Panc1 (cell line): ENCODE measurements at regions not wholly inside any gene's neighbourhood (a gene's known extent, or its start where the extent isn't known, plus 50 kb on each side); places are given as distances from the start of the nearest gene placed in this dataset.

Experiments used
- ATAC-seq: fragments of 200-7000 bp; cut with Tn5 transposase; 2 replicates; pipeline ENCODE4 v1.9.1; 2020; ENCODE audit warnings: mild to moderate bottlenecking, moderate library complexity
- BruUV-seq: library from RNA; stranded (reverse); fragments of 400-500 nt; replicated peaks from 2 replicates; lab custom pipeline; 2021; lab: Mats Ljungman, UMichigan
- CTCF ChIA-PET: fragments of 300-600 bp; sonication (Branson Sonifier 250); formaldehyde crosslinking; loops from one replicate; lab custom pipeline; 2022; ENCODE audit warnings: antibody characterized with exemption; lab: Charles Lee
- POLR2A ChIA-PET: fragments of 300-600 bp; sonication (Branson Sonifier 250); formaldehyde crosslinking; loops from one replicate; lab custom pipeline; 2022; ENCODE audit warnings: antibody characterized with exemption; lab: Charles Lee
- DNase-seq: peaks from one replicate; pipeline ENCODE4 v3.0.0-alpha.2; 2010; ENCODE audit warnings: low read depth, low spot score
- H3K27ac ChIP-seq: 2 replicates; pipeline ENCODE4 v1.5.1; 2011; ENCODE audit warnings: mild to moderate bottlenecking, low read length, inconsistent platforms
- H3K27me3 ChIP-seq: fragments of 200-500 bp; sonication (Bioruptor generic); 2 replicates; pipeline ENCODE4 v1.6.0; 2014; ENCODE audit warnings: low read length, inconsistent platforms; ENCODE audit not compliant: control insufficient read depth, insufficient read depth
- H3K36me3 ChIP-seq: fragments of 200-500 bp; sonication (Bioruptor generic); 2 replicates; pipeline ENCODE4 v1.5.1; 2014; ENCODE audit warnings: inconsistent platforms, mild to moderate bottlenecking, low read length, moderate library complexity; ENCODE audit not compliant: control insufficient read depth, insufficient read depth
- H3K4me1 ChIP-seq: 2 replicates; pipeline ENCODE4 v1.5.1; 2011; ENCODE audit warnings: inconsistent platforms, mild to moderate bottlenecking, low read length, moderate library complexity; ENCODE audit not compliant: control insufficient read depth, insufficient read depth
- H3K4me3 ChIP-seq, 2 experiments: 2 replicates each; pipeline ENCODE4 v1.5.1; 2011 to 2012; ENCODE audit warnings: low read depth in 2 of 2, low read length in 2 of 2, mild to moderate bottlenecking in 2 of 2, inconsistent platforms in 1 of 2, moderate library complexity in 1 of 2
- H3K9me3 ChIP-seq: fragments of 200-500 bp; sonication (Bioruptor generic); 2 replicates; pipeline ENCODE4 v1.5.1; 2014; ENCODE audit warnings: low read depth, mild to moderate bottlenecking, inconsistent platforms, low read length, moderate library complexity; ENCODE audit not compliant: control insufficient read depth, insufficient read depth
- POLR2AphosphoS5 ChIP-seq: IDR thresholded peaks from 2 replicates; pipeline ENCODE4 v1.6.1; 2012; ENCODE audit warnings: mild to moderate bottlenecking, low read depth, low read length, moderate library complexity
- REST ChIP-seq, 2 experiments: IDR thresholded peaks; 2 replicates each; pipeline ENCODE4 v1.6.1; 2011 to 2012; ENCODE audit warnings: low read depth in 2 of 2, control low read depth in 1 of 2, low read length in 1 of 2, mild to moderate bottlenecking in 1 of 2, moderate library complexity in 1 of 2; ENCODE audit not compliant: insufficient read depth in 1 of 2
- SIN3A ChIP-seq: IDR thresholded peaks from 2 replicates; pipeline ENCODE4 v1.6.1; 2012; ENCODE audit warnings: low read depth, mild to moderate bottlenecking, low read length, moderate library complexity, borderline replicate concordance; ENCODE audit not compliant: insufficient read depth
- TCF7L2 ChIP-seq: IDR thresholded peaks from 2 replicates; pipeline ENCODE4 v1.6.1; 2011; ENCODE audit warnings: mild to moderate bottlenecking, low read depth, low read length, inconsistent platforms
- in situ Hi-C: cut with HindIII; loops from 2 replicates; pipeline ENCODE4 v1.10.0; 2016; ENCODE audit warnings: low sequenced_read_pairs, low pct_unique_long_range_greater_than_20kb
- intact Hi-C: fragments of 100-400 bp; cut with micrococcal nuclease; formaldehyde crosslinking; loops from one replicate; pipeline ENCODE4 v1.10.0; 2022; ENCODE audit not compliant: unreplicated experiment
- TF ChIP-seq, protein P1 (sequence below): fragments of 450-650 bp; IDR thresholded peaks from 2 replicates; pipeline ENCODE4 v1.5.1; 2017; ENCODE audit warnings: mild to moderate bottlenecking

- intact Hi-C loops (no loop called here), in situ Hi-C loops (no loop called here)
- H3K27ac ChIP-seq, result no peak overlapping the region
- no peak for TF ChIP-seq SIN3A
- TF ChIP-seq POLR2AphosphoS5, result no peak
- TF ChIP-seq REST (IDR thresholded peaks at IDR 0.05; ENCODE audit: insufficient read depth in 1 of 2, low read depth in 2 of 2, low read length in 1 of 2), result no peak
- H3K4me3 ChIP-seq, result no peak overlapping the region
- BruUV-seq, result no TSS peak
- no peaks in the 10 kb centered on the region for H3K36me3 ChIP-seq
- ATAC-seq (no peak), DNase-seq (no peak)
- POLR2A ChIA-PET, result no interaction called here
- 0 out of 2 replicates have a peak, but pooled peaks cover 3% of the 10 kb centered on the region for H3K27me3 ChIP-seq
- no peaks in the 10 kb centered on the region for H3K4me1 ChIP-seq
- CTCF ChIA-PET, result no interaction called here
- no peaks in the 10 kb centered on the region for H3K9me3 ChIP-seq
Measured at GRCh38 chr5:167839065-167839464, 452.4 kb upstream of the WWC1 start.

DNA sequence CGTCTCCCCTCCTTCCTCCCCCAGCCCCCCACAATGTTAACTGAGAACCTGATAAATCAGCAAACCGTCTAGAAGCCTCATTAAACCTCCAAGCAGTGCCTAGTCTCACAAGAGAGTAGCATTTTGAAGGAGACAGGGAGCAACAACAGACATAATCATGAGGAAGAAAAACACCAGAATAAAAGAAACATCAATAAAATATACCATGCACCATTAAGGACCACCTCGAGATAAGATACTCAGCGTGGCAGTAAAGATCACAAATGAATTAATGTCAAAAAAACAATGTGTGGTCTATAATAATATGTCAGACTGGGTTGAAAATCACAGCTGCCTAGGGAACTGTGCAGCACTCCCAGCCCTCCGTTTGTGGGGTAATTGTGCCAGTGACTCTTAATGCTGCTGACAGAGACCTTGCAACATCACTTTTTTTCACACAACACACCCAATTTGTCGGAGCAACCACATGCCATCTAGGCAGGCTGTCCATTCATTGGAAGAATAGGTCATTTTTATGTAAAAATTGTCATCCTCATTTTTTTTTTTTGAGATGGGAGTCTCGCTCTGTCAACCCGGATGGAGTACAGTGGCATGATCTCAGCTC lies 450.8 kb upstream of the WWC1 start:
- BruUV-seq, result no TSS peak
- CTCF ChIA-PET, result no interaction called here

More for the DNA sequence above, 450.8 kb upstream of the WWC1 start:
- 0 out of 2 replicates have a peak, but pooled peaks cover 3% of the 10 kb centered on the region for H3K27me3 ChIP-seq
- POLR2A ChIA-PET, result interaction anchor here (0.5 to 0.7 kb wide), 2 partner anchors 637 to 674 kb away, joined by 3 to 5 read pairs; no protein-coding TSS in a partner anchor
- intact Hi-C loops (no loop called here), in situ Hi-C loops (no loop called here)
- no peaks in the 10 kb centered on the region for H3K9me3 ChIP-seq
- H3K4me1 ChIP-seq, result no peaks in the 10 kb centered on the region
- H3K4me3 ChIP-seq, result no peak overlapping the region
- no peak overlapping the region for H3K27ac ChIP-seq
- DNase-seq, result no peak
- no peaks in the 10 kb centered on the region for H3K36me3 ChIP-seq
- TF ChIP-seq TCF7L2 (no peak), REST (IDR thresholded peaks at IDR 0.05; ENCODE audit: insufficient read depth in 1 of 2, low read depth in 2 of 2, low read length in 1 of 2) (no peak), POLR2AphosphoS5 (no peak), SIN3A (no peak)
- TF ChIP-seq, protein P1, sequence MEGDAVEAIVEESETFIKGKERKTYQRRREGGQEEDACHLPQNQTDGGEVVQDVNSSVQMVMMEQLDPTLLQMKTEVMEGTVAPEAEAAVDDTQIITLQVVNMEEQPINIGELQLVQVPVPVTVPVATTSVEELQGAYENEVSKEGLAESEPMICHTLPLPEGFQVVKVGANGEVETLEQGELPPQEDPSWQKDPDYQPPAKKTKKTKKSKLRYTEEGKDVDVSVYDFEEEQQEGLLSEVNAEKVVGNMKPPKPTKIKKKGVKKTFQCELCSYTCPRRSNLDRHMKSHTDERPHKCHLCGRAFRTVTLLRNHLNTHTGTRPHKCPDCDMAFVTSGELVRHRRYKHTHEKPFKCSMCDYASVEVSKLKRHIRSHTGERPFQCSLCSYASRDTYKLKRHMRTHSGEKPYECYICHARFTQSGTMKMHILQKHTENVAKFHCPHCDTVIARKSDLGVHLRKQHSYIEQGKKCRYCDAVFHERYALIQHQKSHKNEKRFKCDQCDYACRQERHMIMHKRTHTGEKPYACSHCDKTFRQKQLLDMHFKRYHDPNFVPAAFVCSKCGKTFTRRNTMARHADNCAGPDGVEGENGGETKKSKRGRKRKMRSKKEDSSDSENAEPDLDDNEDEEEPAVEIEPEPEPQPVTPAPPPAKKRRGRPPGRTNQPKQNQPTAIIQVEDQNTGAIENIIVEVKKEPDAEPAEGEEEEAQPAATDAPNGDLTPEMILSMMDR, result no peak
- ATAC-seq, result no peak
